PC-3 (cell line): ENCODE measurements at regions not wholly inside any gene's neighbourhood (a gene's known extent, or its start where the extent isn't known, plus 50 kb on each side); places are given as distances from the start of the nearest gene placed in this dataset.

Source experiments
- CTCF ChIP-seq: fragments of 300-600 bp; sonication (generic); conservative IDR thresholded peaks from 2 replicates; pipeline ENCODE4 v1.5.1; 2017; ENCODE audit warnings: antibody characterized with exemption, low read depth, mild to moderate bottlenecking, low read length
- EZH2phosphoT487 ChIP-seq: fragments of 300-600 bp; sonication (generic); IDR thresholded peaks from 2 replicates; pipeline ENCODE4 v1.6.1; 2018; ENCODE audit warnings: mild to moderate bottlenecking, antibody characterized with exemption, low read length, borderline replicate concordance

- no peak for TF ChIP-seq CTCF
- no peak for TF ChIP-seq EZH2phosphoT487
These were observed 234.0 kb upstream of the ZNF32 start for GRCh38 chr10:43882711-43883110.
